PC-3 (cell line): ENCODE measurements at regions not wholly inside any gene's neighbourhood (a gene's known extent, or its start where the extent isn't known, plus 50 kb on each side); places are given as distances from the start of the nearest gene placed in this dataset.
"Not testable (repeated sequence)": the region's sequence is repeated elsewhere in the genome, so short reads cannot be mapped to it uniquely, and the experiment has no call there.

Source experiments
- ATAC-seq: fragments of 200-7000 bp; cut with Tn5 transposase; 2 replicates; pipeline ENCODE4 v1.9.1; 2020; ENCODE audit warnings: mild to moderate bottlenecking, moderate library complexity
- BruUV-seq: library from RNA; stranded (reverse); fragments of 400-500 nt; replicated peaks from 2 replicates; lab custom pipeline; 2021; lab: Mats Ljungman, UMichigan
- CTCF ChIA-PET: fragments of 300-600 bp; sonication (Branson Sonifier 250); formaldehyde crosslinking; loops from one replicate; lab custom pipeline; 2022; ENCODE audit warnings: antibody characterized with exemption; lab: Charles Lee
- POLR2A ChIA-PET: fragments of 300-600 bp; sonication (Branson Sonifier 250); formaldehyde crosslinking; loops from one replicate; lab custom pipeline; 2022; ENCODE audit warnings: antibody characterized with exemption; ENCODE audit not compliant: unreplicated experiment; lab: Charles Lee
- DNase-seq: peaks from one replicate; pipeline ENCODE4 v3.0.0-alpha.2; 2015
- H2AFZ ChIP-seq: fragments of 300-600 bp; sonication (generic); 2 replicates; pipeline ENCODE4 v1.6.0; 2016; ENCODE audit warnings: antibody characterized with exemption, low read length
- H3F3A ChIP-seq: fragments of 300-600 bp; sonication (generic); one replicate; pipeline ENCODE4 v1.6.0; 2017; ENCODE audit warnings: antibody characterized with exemption, low read length, control low read depth, mild to moderate bottlenecking; ENCODE audit not compliant: unreplicated experiment
- H3K27ac ChIP-seq: fragments of 300-600 bp; sonication (generic); 2 replicates; pipeline ENCODE4 v1.5.1; 2016; ENCODE audit warnings: mild to moderate bottlenecking, low read length
- H3K27me3 ChIP-seq: fragments of 300-600 bp; sonication (generic); 2 replicates; pipeline ENCODE4 v1.6.1; 2016; ENCODE audit warnings: low read length, mixed read lengths
- H3K36me3 ChIP-seq: fragments of 300-600 bp; sonication (generic); 2 replicates; pipeline ENCODE4 v1.6.1; 2016; ENCODE audit warnings: low read depth, mixed run types, low read length, mixed read lengths
- H3K4me1 ChIP-seq: fragments of 300-600 bp; sonication (generic); 2 replicates; pipeline ENCODE4 v1.5.1; 2016; ENCODE audit warnings: low read length; ENCODE audit not compliant: insufficient read depth
- H3K4me2 ChIP-seq: fragments of 300-600 bp; sonication (generic); 2 replicates; pipeline ENCODE4 v1.6.0; 2016; ENCODE audit warnings: low read length
- H3K4me3 ChIP-seq: fragments of 300-600 bp; sonication (generic); 2 replicates; pipeline ENCODE4 v1.5.1; 2016; ENCODE audit warnings: mild to moderate bottlenecking, low read length, mixed read lengths
- H3K79me2 ChIP-seq: fragments of 300-600 bp; sonication (generic); 2 replicates; pipeline ENCODE4 v1.6.1; 2017; ENCODE audit warnings: low read length, mixed read lengths
- H3K9ac ChIP-seq: fragments of 300-600 bp; sonication (generic); 2 replicates; pipeline ENCODE4 v1.6.0; 2016; ENCODE audit warnings: mild to moderate bottlenecking, low read length
- H3K9me2 ChIP-seq: fragments of 300-600 bp; sonication (generic); replicated peaks from 2 replicates; pipeline ENCODE4 v1.6.1; 2016; ENCODE audit warnings: mixed run types, low read length, mixed read lengths
- H3K9me3 ChIP-seq: fragments of 300-600 bp; sonication (generic); 2 replicates; pipeline ENCODE4 v1.6.1; 2016; ENCODE audit warnings: low read length, mixed read lengths
- H4K20me1 ChIP-seq: fragments of 300-600 bp; sonication (generic); 2 replicates; pipeline ENCODE4 v1.6.1; 2016; ENCODE audit warnings: low read length, mixed read lengths
- EZH2 ChIP-seq: fragments of 300-600 bp; sonication (generic); IDR thresholded peaks from one replicate; pipeline ENCODE4 v1.6.1; 2017; ENCODE audit warnings: antibody characterized with exemption, mild to moderate bottlenecking, low read length; ENCODE audit not compliant: unreplicated experiment
- EZH2phosphoT487 ChIP-seq: fragments of 300-600 bp; sonication (generic); IDR thresholded peaks from 2 replicates; pipeline ENCODE4 v1.6.1; 2018; ENCODE audit warnings: mild to moderate bottlenecking, antibody characterized with exemption, low read length, borderline replicate concordance
- intact Hi-C: fragments of 100-400 bp; cut with micrococcal nuclease; formaldehyde crosslinking; loops from 2 replicates; pipeline ENCODE4 v1.9.0; 2023
- TF ChIP-seq, protein P1 (sequence below): fragments of 300-600 bp; sonication (generic); conservative IDR thresholded peaks from 2 replicates; pipeline ENCODE4 v1.5.1; 2017; ENCODE audit warnings: antibody characterized with exemption, low read depth, mild to moderate bottlenecking, low read length

DNA sequence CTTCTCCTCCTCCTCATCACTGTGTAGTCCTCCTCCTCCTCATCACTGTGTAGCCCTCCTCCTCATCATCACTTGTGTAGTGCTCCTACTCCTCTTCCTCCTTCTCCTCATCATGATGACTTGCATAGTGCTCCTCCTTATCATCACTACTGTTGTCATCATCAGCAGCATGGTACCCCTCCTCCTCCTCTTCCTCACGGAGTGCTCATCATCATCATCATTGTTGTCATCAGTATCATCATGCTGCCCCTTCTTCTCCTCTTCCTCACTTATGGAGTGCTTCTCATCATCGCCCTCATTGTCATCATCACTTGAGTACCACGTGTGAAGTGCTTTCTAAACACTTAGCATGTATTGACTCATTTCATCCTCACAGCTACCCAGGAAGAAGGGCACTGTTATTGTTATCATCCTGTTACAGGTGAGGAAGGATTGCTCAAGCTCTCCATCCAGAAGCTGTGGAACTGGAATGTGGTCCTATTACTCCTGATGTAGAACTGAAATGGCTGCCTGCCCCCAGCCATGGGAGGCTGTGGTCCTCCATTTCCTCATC, 122.8 kb upstream of the SHH start:
- Histone ChIP-seq H3K4me3 (no peak overlapping the region), H3K27me3 (no peaks in the 10 kb centered on the region), H3K4me1 (no peaks in the 10 kb centered on the region), H3K9me2 (no peaks in the 10 kb centered on the region), H3K27ac (no peak overlapping the region), H3K36me3 (no peaks in the 10 kb centered on the region), H3K9me3 (no peaks in the 10 kb centered on the region), H4K20me1 (no peaks in the 10 kb centered on the region), H3K4me2 (no peak overlapping the region), H2AFZ (no peak overlapping the region), H3K9ac (no peak overlapping the region), H3K79me2 (no peaks in the 10 kb centered on the region), H3F3A (no peaks in the 10 kb centered on the region)
- POLR2A ChIA-PET = no interaction called here
- DNase-seq (no peak), ATAC-seq (no peak)
- no TSS peak for BruUV-seq
- TF ChIP-seq EZH2 (no peak), EZH2phosphoT487 (no peak)
- TF ChIP-seq, protein P1, sequence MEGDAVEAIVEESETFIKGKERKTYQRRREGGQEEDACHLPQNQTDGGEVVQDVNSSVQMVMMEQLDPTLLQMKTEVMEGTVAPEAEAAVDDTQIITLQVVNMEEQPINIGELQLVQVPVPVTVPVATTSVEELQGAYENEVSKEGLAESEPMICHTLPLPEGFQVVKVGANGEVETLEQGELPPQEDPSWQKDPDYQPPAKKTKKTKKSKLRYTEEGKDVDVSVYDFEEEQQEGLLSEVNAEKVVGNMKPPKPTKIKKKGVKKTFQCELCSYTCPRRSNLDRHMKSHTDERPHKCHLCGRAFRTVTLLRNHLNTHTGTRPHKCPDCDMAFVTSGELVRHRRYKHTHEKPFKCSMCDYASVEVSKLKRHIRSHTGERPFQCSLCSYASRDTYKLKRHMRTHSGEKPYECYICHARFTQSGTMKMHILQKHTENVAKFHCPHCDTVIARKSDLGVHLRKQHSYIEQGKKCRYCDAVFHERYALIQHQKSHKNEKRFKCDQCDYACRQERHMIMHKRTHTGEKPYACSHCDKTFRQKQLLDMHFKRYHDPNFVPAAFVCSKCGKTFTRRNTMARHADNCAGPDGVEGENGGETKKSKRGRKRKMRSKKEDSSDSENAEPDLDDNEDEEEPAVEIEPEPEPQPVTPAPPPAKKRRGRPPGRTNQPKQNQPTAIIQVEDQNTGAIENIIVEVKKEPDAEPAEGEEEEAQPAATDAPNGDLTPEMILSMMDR = no peak
- CTCF ChIA-PET = no interaction called here
- intact Hi-C loops = no loop called here

DNA sequence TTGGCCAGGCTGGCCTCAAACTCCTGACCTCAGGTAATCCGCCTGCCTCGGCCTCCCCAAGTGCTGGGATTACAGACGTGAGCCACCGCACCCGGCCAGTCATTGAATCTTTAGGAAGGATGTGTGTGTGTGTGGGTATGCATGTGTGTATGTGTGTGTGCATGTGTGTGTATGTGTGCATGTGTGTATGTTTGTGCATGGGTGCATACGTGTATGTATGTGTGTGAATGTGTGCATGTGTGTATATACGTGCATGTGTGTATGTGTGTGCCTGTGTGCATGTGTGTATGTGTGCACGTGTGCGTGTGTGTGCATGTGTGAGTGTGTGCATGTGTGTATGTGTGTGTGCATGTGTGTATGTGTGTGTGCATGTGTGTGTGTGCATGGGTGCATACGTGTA, 120.1 kb upstream of the SHH start:
- DNase-seq, H3K27me3 ChIP-seq, H3K79me2 ChIP-seq, H4K20me1 ChIP-seq, H3K4me3 ChIP-seq, ATAC-seq, BruUV-seq, CTCF ChIA-PET, H2AFZ ChIP-seq, intact Hi-C loops, H3K27ac ChIP-seq, H3K9me3 ChIP-seq, H3K36me3 ChIP-seq, H3K4me2 ChIP-seq, H3F3A ChIP-seq, POLR2A ChIA-PET, H3K9ac ChIP-seq, H3K4me1 ChIP-seq, H3K9me2 ChIP-seq: not testable (repeated sequence)

DNA sequence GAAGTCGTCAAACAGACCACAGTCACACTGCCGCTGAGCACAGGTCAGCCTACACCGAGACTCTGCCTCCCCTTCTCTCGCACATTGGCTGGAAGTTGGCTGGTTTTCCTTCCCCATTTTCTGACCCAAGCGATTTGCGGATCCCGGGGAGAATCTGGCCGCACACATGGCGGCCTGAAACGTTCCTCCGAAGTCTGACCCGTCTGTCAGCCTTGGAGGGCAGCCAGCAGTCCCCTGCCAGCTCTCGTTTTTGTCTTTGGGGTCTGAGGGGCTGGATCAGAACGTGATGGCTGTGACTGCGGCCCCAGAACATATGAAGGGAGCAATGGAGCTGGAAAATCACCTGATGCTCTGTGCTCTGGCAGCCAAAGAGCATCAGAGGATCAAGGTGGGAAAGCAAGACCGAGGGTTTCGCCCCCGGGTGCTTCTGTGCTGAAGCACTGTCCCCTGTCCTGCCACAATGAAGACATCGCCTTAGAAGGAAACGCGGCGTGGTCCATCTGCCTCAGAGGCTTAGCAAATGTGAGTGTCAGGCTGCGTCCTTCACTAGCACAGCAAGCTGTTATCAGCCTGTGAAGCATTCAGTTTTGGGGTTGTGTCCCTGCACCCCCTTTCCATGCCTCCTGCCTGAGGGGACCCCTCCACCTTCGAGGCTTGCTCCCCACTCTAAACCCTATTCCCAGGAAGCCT, 119.3 kb upstream of the SHH start:
- no peak overlapping the region for H3K4me3 ChIP-seq
- no peaks in the 10 kb centered on the region for H3K9me2 ChIP-seq
- no peaks in the 10 kb centered on the region for H3K27me3 ChIP-seq
- H3K4me2 ChIP-seq = no peak overlapping the region
- ChIA-PET CTCF (no interaction called here), POLR2A (no interaction called here)
- TF ChIP-seq EZH2 = no peak
- no peak for TF ChIP-seq EZH2phosphoT487
- TF ChIP-seq, protein P1 = no peak
- no peak overlapping the region for H2AFZ ChIP-seq
- no peaks in the 10 kb centered on the region for H3K4me1 ChIP-seq
- H3K9ac ChIP-seq = no peak overlapping the region
- no peaks in the 10 kb centered on the region for H3K36me3 ChIP-seq
- H4K20me1 ChIP-seq = no peaks in the 10 kb centered on the region
- intact Hi-C loops = no loop called here
- ATAC-seq = no peak
- H3K27ac ChIP-seq = no peak overlapping the region
- BruUV-seq = no TSS peak
- no peak for DNase-seq
- no peaks in the 10 kb centered on the region for H3F3A ChIP-seq
- H3K79me2 ChIP-seq = no peaks in the 10 kb centered on the region
- no peaks in the 10 kb centered on the region for H3K9me3 ChIP-seq
